ENCODE measurements at regions not wholly inside any gene's neighbourhood (a gene's known extent, or its start where the extent isn't known, plus 50 kb on each side); places are given as distances from the start of the nearest gene placed in this dataset.

DNA sequence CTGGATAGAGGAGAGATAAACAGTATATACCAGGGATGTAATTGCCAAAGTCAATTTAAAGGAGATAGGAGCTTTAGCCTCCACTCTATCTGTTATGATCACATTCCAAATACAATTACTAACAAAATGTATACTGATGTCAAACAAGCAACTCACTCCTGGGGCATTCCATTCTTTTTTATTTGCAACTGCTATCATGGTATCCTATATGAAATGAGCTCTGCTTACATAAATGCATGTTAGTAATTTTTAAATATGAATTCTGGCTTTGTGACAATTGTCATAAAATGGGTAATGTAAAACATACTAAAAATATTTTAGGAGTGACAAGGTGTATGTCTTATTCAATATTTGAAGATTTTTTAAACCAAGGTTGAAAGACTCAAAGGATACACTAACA is 751.1 kb downstream of the HACE1 start:
- TF ChIP-seq GATA3 (IDR thresholded peaks at IDR 0.05; ENCODE audit: low read depth, low read length) (no peak), GATA2 (IDR thresholded peaks at IDR 0.05; ENCODE audit: low read depth, low read length) (no peak)

DNA sequence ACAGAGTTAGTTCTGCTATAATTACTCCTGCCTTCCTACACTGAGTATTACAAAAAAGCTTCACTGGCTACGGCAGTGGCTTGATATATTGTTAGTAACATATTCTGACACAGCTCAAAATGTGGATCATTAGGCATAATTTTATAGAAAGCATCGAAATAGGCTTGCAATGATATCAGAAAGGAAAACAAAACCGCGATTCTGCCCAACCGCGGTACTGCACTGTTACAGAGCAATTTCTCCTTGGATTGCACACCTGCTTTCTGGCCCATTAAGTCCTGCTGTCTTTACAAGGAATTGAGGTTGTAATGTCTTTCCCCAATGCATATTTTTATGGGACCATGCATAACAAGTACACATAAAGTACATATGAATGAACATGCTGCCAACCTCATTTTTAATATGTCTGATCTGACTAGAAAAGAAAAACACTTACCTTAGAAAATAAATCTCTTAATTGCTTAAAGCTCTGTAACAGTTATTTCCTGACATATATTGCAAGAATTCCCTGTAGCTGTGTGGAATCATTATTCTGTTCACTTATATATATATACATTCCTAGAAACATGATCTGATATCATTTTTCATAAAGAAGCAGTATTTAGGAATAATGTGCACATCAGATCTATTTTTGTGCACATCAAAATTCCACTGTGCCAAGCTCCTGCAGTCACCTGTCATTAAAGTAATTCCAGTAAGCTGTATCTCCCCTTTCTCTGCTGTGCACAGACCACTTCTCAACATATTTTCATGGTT is 763.9 kb downstream of the HACE1 start:
- TF ChIP-seq GATA3 (IDR thresholded peaks at IDR 0.05; ENCODE audit: low read depth, low read length) (no peak), GATA2 (IDR thresholded peaks at IDR 0.05; ENCODE audit: low read depth, low read length) (no peak)

GRCh38 chr6:104087765-104088164 is 772.0 kb downstream of the HACE1 start:
- TF ChIP-seq GATA2 (IDR thresholded peaks at IDR 0.05; ENCODE audit: low read depth, low read length) (no peak), GATA3 (IDR thresholded peaks at IDR 0.05; ENCODE audit: low read depth, low read length) (no peak)

DNA sequence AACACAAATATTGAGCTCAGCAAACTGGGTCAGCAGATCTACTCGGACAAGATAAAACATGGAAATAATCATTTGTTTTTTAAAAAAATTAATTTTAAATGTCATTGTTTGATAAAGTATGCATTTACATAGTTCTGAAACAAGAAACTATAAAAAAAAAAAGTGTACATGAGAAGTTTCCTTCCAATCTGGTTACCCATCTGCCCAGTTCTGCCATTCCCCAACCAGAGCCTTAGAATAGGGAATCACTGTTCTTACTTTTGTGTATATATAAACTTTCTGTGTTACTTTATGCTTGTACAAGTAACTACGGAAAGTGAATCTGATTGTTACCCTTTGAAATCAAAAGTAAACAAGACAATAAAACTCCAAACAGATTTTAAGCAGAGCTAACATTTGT is 791.4 kb downstream of the HACE1 start:
- TF ChIP-seq GATA3 (IDR thresholded peaks at IDR 0.05; ENCODE audit: low read depth, low read length) (no peak), GATA2 (IDR thresholded peaks at IDR 0.05; ENCODE audit: low read depth, low read length) (no peak)

DNA sequence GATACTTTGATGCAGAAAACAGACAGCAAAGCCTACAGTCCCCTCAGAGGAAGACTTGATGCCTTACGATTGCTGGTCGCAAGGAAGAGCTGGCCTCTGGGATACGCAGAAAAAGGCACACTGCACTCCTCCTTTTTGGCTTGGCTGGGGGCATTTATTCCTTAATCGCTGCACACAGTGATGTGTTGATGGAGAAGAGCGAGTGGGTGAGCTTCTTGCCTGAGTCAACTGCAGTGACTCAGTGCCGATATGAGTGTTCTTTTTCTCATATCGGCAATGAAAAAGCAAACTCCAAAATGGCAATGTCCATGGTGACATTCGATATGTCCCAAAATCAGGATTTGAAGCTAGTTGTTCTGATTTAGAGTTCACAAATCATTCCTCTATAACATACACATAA is 794.8 kb downstream of the HACE1 start:
- TF ChIP-seq GATA3 (IDR thresholded peaks at IDR 0.05; ENCODE audit: low read depth, low read length) = no peak
- no peak for TF ChIP-seq GATA2 (IDR thresholded peaks at IDR 0.05; ENCODE audit: low read depth, low read length)

DNA sequence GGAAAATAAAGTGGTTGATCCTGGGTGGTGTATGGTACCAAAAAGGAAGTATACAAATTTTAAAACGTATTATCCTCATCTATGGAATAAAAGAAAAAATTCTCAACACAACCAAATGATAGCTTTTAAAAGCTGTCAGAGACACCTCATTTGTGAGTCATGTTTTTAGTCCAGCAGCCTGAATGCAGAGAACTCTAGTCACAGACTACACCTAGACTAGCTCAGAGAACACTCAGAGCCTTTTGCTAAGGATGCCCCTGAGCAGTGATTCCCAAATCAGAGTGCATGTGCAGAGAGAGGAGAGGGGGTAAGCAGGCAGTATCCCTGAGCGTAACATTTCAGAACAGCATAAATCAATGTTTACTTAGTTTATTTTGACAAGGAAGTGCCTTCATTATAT is 809.3 kb downstream of the HACE1 start:
- TF ChIP-seq GATA2 (IDR thresholded peaks at IDR 0.05; ENCODE audit: low read depth, low read length) (no peak), GATA3 (IDR thresholded peaks at IDR 0.05; ENCODE audit: low read depth, low read length) (no peak)

- TF ChIP-seq GATA3 (IDR thresholded peaks at IDR 0.05; ENCODE audit: low read depth, low read length) (no peak), GATA2 (IDR thresholded peaks at IDR 0.05; ENCODE audit: low read depth, low read length) (no peak)
Measured at GRCh38 chr6:104046426-104046825, 813.3 kb downstream of the HACE1 start.

GRCh38 chr6:104031346-104031745 is 828.4 kb downstream of the HACE1 start:
- TF ChIP-seq GATA2 (IDR thresholded peaks at IDR 0.05; ENCODE audit: low read depth, low read length) = no peak
- TF ChIP-seq GATA3 (IDR thresholded peaks at IDR 0.05; ENCODE audit: low read depth, low read length) = no peak

- TF ChIP-seq GATA2 (IDR thresholded peaks at IDR 0.05; ENCODE audit: low read depth, low read length) = no peak
- TF ChIP-seq GATA3 (IDR thresholded peaks at IDR 0.05; ENCODE audit: low read depth, low read length) = no peak
Measured at GRCh38 chr6:104022126-104022525, 837.6 kb downstream of the HACE1 start.

DNA sequence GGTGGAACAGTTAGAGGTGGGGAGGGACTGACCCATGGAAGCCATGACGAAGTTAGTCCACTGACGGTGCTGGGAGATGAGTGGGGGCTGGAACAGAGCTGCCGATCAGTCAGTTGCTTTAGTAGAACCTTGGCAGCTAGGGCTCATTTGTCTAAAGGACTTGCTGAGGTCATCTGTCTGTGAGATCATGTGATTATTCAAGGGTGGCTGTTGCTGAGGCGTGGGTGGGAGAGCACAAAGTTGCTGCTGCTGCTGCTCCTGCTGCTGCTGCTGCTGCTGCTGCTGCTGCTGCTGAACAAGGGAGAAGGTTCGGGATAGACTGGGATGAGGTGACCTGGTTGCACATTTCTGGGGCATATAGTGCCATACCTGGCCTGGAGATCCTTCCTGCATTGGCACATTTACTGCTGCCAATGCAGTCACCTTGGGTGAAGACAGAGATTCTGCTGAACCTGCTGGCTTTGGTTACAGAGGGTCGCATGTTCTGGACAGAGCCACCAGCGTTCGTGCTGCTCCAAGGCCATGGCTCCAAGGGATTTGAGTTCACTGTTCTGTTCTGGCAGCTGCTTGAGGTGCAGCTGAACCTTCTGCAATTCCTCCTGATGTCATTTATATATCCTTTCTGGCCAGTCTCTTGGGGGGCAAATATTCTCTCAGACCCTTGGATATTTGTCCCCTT is 840.5 kb downstream of the HACE1 start:
- TF ChIP-seq GATA2 (IDR thresholded peaks at IDR 0.05; ENCODE audit: low read depth, low read length) = no peak
- no peak for TF ChIP-seq GATA3 (IDR thresholded peaks at IDR 0.05; ENCODE audit: low read depth, low read length)

DNA sequence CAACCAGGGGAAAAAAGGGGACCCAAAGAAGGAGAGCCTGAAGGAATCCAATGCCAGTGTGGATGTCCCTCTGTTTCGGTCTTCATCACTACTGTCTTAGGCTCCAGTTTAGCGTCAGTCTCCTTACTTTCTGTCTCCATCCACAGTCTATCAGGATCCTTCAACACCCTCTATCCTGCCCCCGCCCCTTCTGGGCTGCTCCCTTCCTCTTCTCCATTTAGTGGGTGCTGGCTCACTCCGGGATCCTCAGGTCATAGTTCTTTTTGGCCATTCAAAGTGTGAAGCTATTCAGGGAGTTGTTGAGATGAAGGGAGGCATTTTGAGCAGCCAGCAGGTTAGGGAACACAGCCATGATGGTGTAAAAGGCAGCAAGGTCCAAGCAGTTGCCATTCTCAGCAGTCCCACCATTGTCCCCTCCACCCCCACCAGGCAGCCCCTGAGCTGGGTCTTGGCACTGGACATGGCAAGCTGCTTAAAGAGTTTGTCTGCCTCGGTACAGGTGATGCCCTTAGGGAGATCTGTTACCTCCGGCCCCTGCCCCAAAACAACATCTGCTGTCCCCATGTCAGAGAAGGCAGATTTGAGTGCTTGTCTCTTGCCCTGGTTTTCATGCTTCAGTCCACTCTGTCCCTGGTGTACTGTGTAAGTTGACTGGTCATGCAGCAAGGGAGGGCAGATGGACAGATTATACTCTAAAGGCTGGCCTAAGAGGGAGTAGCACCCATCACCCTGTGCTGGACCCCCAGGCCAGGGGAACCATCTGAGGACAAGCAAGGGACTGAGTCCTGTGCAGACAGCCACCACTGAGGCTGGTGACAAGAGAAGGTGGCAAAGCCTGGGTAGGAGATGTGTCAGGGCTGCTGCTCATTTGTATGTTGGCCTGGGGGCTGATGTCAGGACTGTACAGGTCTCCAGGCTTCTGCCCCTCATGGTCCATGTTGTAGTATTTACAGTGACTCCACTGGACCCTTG is 842.0 kb downstream of the HACE1 start:
- TF ChIP-seq GATA3 (IDR thresholded peaks at IDR 0.05; ENCODE audit: low read depth, low read length) (no peak), GATA2 (IDR thresholded peaks at IDR 0.05; ENCODE audit: low read depth, low read length) (no peak)

DNA sequence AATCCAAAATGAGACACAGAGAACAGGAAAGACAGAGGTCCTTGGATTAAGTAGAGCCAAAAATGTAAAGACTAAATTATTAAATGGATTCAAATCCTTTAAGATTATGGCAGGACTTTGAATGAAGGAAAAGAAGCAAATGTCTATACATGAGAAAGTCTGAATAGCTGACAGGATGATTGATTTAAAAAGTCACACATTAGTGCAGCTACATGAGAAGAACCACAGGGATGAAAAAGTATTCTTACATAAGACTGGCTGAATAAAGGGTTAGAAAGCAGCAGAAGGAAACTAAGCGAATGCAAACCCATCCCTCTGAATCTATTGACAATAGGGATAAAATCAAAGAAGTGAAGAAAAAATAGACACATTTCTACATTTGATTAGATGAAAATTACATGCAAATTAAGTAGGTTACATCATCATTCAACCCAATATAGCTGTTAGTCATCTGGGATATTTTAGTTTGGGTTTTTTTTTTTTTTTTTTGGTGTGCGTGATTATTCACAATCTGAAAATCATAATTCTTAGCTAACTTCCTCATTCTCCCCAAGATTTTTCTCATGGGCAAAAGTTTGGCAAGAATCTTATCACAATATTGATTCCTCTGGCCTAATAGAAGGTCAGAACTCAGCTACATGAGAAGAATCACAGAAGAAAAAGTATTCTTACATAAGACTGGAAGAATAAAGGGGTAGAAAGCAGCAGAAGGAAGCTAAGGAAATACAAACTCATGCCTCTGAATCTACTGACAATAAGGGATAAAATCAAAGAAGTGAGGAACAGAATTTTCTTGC is 845.4 kb downstream of the HACE1 start:
- TF ChIP-seq GATA3 (IDR thresholded peaks at IDR 0.05; ENCODE audit: low read depth, low read length) (no peak), GATA2 (IDR thresholded peaks at IDR 0.05; ENCODE audit: low read depth, low read length) (no peak)

DNA sequence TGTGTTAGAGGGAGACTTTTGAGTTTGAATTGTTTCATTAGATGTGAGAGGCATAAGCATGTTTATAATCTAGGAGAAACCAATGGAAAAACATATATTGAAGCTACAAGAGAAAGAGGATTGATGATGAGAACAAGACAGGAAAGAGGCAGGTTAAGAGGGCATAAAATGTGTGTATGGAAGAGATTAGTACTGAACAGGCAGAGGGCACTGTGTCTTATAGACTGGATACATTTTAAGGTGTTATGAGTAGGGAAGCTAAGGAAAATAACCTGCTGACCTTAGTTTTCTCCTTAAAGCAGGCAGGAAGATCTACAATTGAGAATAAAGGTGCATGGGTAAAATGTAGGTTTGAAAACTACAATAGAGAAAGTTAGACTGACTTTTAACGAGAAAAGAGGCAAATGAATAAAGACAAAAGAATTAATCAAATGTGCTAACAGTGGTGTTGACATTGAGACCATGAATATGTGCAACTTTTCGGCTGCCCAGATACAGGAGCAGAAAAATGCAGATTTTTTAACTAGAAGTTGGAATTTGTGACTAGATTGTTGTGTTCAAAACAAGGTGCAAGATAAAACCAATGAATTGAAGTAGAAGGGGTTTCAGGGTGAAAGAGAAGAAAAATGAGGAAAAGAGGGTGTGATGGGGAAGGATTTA is 846.3 kb downstream of the HACE1 start:
- TF ChIP-seq GATA2 (IDR thresholded peaks at IDR 0.05; ENCODE audit: low read depth, low read length) (no peak), GATA3 (IDR thresholded peaks at IDR 0.05; ENCODE audit: low read depth, low read length) (no peak)

All from SH-SY5Y (cell line).